GM18507 (cell line): ENCODE measurements at regions not wholly inside any gene's neighbourhood (a gene's known extent, or its start where the extent isn't known, plus 50 kb on each side); places are given as distances from the start of the nearest gene placed in this dataset.
"Not testable (repeated sequence)": the region's sequence is repeated elsewhere in the genome, so short reads cannot be mapped to it uniquely, and the experiment has no call there.

Source experiments
- DNase-seq: peaks from one replicate; pipeline ENCODE4 v3.0.0; 2011; ENCODE audit warnings: low read depth; ENCODE audit not compliant: insufficient read length; ENCODE audit errors: extremely low spot score
- FAIRE-seq: peaks from 2 replicates; lab custom pipeline; 2011; peaks lifted over from hg19 to GRCh38; lab: Jason Lieb, UNC

- FAIRE-seq, result no peak
- no peak for DNase-seq
Observed at GRCh38 chr3:6452974-6453373, 407.9 kb upstream of the GRM7 start.

DNA sequence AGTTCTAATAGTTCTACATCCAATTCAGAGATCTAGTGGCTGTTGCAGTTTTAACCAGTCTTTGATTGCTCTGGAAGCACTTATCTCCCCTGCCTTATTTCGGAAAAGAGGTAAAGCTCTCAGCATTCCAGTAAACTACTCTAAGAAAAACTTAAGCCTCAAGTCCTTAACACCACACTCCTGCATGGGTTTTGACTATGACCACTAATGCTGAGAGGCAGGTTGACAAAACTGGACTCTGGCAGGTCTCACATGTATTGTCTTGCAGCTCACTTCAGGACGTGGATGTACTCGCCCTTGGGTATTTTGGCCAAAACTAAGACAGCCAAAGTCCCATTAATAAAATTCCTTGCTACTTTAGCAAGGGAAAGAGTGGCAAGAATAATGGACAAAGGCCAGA lies 405.9 kb upstream of the GRM7 start:
- FAIRE-seq (no peak), DNase-seq (no peak)

GRCh38 chr3:6467186-6467585 lies 393.7 kb upstream of the GRM7 start:
- FAIRE-seq (no peak), DNase-seq (no peak)

GRCh38 chr3:6468589-6468988 lies 392.3 kb upstream of the GRM7 start:
- FAIRE-seq, result no peak
- DNase-seq, result no peak

- DNase-seq (no peak), FAIRE-seq (no peak)
Observed at GRCh38 chr3:6471744-6472143, 389.2 kb upstream of the GRM7 start.

DNA sequence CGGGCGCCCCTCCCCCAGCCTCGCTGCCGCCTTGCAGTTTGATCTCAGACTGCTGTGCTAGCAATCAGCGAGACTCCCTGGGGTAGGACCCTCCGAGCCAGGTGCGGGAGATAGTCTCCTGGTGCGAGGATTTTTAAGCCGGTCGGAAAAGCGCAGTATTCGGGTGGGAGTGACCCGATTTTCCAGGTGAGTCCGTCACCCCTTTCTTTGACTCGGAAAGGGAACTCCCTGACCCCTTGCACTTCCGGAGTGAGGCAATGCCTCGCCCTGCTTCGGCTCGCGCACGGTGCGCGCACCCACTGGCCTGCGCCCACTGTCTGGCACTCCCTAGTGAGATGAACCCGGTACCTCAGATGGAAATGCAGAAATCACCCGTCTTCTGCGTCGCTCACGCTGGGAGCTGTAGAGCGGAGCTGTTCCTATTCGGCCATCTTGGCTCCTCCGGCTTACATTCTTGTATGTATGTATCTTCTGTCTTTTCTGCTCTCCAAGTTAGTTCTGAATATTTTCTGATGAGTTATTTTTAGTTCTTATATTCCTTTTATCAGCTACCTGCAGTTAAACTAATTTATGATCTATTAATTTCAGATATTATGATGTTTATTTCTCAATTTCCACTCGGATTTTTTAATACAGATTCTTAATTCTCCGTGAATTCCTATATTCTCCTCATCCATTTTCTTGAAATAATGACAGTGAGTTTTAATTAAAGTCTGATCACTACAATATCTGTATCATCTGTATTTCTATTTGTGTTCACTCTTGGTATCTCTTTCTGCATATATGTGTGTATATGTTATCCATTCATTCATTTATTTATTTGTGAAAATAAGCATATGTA lies 370.2 kb upstream of the GRM7 start:
- not testable (repeated sequence) for FAIRE-seq

DNA sequence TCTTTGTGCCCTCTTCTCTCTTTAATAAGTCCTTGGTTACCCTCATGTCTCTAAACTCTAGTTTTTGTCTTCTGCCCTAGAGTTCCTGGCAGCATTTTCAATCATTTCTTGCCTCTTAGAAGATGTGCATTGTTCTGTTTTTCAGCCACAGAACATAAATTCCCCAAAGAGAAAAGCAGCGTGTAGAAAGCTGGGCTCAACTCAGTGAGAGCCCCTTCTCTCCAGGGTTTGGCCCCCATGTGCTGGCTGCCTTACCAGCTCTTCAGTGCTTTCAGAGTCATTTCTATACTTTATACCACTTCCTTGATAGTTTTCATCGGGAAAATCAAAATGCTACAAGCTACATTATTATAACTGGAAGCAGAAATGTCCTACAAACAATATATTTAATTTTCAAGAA lies 369.1 kb upstream of the GRM7 start:
- DNase-seq, result no peak
- FAIRE-seq, result no peak

More for the DNA sequence above, 370.2 kb upstream of the GRM7 start:
- not testable (repeated sequence) for DNase-seq

DNA sequence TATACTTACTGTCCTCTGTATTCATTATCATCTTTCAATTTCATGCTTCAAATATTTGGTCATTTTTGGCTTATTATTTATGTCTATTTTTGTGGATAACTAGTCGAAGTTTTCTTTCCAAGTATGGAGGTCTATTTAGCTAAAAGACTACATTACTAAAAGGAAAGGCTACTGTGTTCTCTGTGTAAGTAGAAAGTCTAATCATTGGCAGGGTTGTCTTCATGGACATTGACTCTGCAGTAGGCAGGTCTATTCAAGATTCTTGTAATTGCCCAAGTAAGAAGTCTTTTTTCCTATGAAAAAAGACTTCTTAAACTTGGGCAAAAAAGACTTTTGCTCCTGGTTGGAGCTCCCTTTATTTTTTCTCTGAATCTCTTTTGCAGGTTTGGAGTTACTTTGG lies 368.6 kb upstream of the GRM7 start:
- FAIRE-seq (no peak), DNase-seq (no peak)

- not testable (repeated sequence) for DNase-seq, FAIRE-seq
Observed at GRCh38 chr3:6498944-6499343, 362.0 kb upstream of the GRM7 start.

- FAIRE-seq, result no peak
- DNase-seq, result no peak
Observed at GRCh38 chr3:6504347-6504746, 356.6 kb upstream of the GRM7 start.

- FAIRE-seq, result no peak
- DNase-seq, result no peak
Observed at GRCh38 chr3:6504834-6505233, 356.1 kb upstream of the GRM7 start.

- FAIRE-seq (no peak), DNase-seq (no peak)
Observed at GRCh38 chr3:6508410-6508759, 352.5 kb upstream of the GRM7 start.

GRCh38 chr3:6509576-6509975 lies 351.3 kb upstream of the GRM7 start:
- FAIRE-seq (no peak), DNase-seq (no peak)

- DNase-seq (no peak), FAIRE-seq (no peak)
Observed at GRCh38 chr3:6510713-6511112, 350.2 kb upstream of the GRM7 start.

DNA sequence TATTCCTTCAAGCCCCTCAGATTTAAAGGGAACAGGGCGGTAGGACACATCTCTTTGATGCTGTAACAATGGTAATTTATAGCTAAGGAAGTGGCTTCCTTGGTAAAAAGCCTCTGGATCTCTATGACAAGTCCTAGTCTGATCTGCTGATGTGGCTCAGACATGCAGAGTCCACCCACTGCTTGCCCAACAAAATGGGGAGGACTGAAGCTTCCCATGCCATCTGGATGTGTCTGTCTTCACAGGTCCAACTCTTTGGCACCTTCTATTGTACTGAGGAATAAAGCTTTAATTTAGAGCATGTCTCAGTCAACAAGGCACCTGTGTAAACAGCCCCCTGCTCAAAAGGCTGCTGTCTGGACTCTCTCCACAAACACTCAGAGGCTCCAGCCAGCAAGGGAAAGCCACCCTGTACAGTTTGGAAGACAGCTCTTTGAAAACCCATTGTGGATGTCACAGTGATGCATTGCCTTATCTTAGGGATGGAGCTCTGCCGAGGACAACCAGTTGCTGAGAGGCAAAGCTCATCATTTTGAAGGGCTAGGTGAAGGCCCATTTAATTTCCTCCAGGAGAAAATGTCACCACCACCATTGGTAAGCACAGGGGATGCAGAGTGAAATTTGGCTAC lies 348.6 kb upstream of the GRM7 start:
- FAIRE-seq, result no peak
- DNase-seq, result no peak

DNA sequence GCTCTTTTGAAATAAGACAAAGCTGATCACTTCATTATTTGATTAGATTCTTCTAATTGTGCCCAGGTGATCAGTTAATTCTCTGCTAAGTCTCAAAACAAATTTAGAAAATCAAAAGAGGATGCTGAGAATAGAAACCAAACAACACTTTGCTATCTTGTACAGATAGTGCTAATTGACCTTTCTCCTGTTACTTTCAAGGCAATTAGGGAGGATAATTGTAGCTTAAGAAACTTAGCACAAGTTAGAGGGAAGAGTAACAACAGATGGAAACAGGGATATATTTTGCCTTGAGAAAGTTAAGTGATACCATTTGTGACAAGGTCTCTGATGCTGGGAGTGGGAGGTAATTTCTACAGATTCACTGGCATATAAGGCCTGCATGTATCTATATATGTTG lies 344.8 kb upstream of the GRM7 start:
- FAIRE-seq (no peak), DNase-seq (no peak)

- FAIRE-seq (no peak), DNase-seq (no peak)
Observed at GRCh38 chr3:6516694-6517093, 344.2 kb upstream of the GRM7 start.

DNA sequence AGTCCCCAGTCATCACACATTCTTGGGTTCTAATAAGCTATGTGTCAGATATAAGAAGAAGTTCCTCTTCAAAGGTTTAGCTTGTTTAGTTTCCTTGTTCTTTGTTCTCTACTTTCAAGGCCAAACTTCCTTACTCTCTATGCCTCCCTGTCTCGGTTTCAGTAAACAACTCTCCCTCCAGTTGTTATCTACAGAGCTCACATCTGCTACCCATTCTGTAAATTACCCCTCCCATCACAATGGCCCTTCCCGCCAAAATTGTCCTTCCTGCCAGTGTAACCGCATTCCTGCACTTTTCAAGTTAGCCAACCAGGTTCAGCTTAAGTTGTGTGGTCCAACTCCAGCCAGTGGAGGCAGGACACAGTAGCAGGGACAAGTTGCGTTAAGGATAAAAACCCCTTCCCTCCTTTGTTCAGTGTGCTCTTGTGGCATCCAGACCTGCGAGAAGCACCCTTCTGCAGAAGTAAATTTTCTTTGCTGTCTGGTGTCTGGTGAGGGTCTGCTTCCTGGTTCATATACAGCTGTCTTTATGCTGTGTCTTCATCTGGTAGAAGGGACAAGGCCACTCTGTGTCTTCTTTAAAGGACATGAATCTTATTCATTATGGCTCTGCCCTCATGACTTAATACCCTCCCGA lies 342.1 kb upstream of the GRM7 start:
- FAIRE-seq (no peak), DNase-seq (no peak)

DNA sequence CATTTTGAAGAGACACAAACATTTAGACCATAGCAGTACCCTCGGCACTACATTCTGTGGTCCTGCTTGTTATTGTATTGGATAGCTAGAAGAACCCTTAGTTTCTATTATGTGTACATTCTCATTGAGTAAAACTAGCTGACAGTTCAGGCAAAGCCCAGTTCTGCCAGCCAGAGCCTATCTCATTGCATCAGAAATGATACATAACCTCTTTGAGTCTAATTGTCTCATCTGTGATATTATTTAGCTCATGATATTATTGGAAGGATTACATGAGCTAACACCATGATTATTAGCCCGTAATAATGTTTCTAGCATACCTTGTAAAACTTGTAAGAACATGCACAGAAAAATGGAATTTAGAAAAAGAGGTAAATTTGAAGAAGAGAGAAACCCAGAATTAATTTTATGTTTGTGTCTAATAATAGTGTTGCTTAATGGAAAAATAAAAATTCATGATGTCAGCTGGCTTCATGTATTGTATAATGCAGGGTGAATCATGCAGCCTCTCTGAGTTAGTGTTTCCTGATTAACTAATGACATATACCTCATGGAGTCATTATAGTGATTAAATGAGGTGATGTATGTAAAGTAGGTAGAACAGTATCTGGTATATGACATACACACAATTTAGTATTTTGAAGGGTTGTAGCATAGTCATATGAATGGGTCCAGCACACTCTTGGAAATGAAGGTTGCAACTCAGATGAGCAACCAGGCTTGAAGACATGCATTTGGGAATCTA lies 339.4 kb upstream of the GRM7 start:
- FAIRE-seq, result no peak
- DNase-seq, result no peak

DNA sequence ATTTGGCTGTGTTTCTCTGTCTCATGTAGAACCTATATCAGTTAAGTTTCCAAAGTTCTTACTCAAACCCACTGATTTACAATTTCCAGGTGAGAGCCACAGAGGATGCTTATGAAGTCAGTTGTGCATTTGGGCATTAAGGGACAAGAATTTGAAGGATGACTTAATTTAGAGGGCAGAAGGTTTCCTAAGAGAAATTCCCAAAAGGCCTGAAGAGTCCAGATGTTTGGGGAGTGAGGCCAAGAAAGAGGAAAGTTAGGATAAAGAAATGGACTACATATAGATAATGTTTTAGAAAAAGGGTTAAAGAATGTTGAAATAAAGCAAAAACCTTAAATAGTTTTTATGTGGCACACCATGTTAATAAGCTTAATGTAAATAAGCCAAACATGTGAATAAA lies 338.7 kb upstream of the GRM7 start:
- FAIRE-seq (no peak), DNase-seq (no peak)
